Brain microvascular endothelial cell (primary cell): ENCODE measurements at regions not wholly inside any gene's neighbourhood (a gene's known extent, or its start where the extent isn't known, plus 50 kb on each side); places are given as distances from the start of the nearest gene placed in this dataset.
A peak's percentile ranks its signal among the peaks of the same experiment; 100 is the strongest.

Experiments used
- DNase-seq: peaks from one replicate; pipeline ENCODE4 v3.0.0-alpha.2; 2020
- H3K27ac ChIP-seq: fragments of 250-450 bp; sonication (Bioruptor Pico); 2 replicates; pipeline ENCODE4 v1.5.1; 2020; ENCODE audit warnings: mild to moderate bottlenecking, moderate library complexity
- H3K27me3 ChIP-seq: fragments of 250-450 bp; sonication (Bioruptor Pico); replicated peaks from 2 replicates; pipeline ENCODE4 v1.5.1; 2020; ENCODE audit warnings: mild to moderate bottlenecking
- H3K36me3 ChIP-seq: fragments of 250-450 bp; sonication (Bioruptor Pico); replicated peaks from 2 replicates; pipeline ENCODE4 v1.5.1; 2020; ENCODE audit warnings: mild to moderate bottlenecking
- H3K4me3 ChIP-seq: 2 replicates; pipeline ENCODE4 v1.5.1; 2011; ENCODE audit warnings: low read depth, mild to moderate bottlenecking, control low read depth, low read length, moderate library complexity
- CTCF ChIP-seq: IDR thresholded peaks from 2 replicates; pipeline ENCODE4 v1.5.1; 2011; ENCODE audit warnings: low read depth, mild to moderate bottlenecking, moderate library complexity, low read length, control low read depth, inconsistent platforms; ENCODE audit errors: missing control alignments
- in situ Hi-C: cut with HindIII; loops from 2 replicates; pipeline ENCODE4 v1.10.0; 2017; ENCODE audit warnings: low sequenced_read_pairs, low pct_ligation_motif_present

- in situ Hi-C loops: no loop called here
- no peaks in the 10 kb centered on the region for H3K36me3 ChIP-seq
- DNase-seq: peak; percentile 7
- H3K4me3 ChIP-seq: no peak overlapping the region
- H3K27ac ChIP-seq: no peak overlapping the region
- no peak for TF ChIP-seq CTCF
- H3K27me3 ChIP-seq: no peaks in the 10 kb centered on the region
Observed at GRCh38 chr11:109695696-109696095, 273.7 kb downstream of the C11orf87 start.

GRCh38 chr11:109696191-109696897, 274.4 kb downstream of the C11orf87 start:
- no peaks in the 10 kb centered on the region for H3K36me3 ChIP-seq
- DNase-seq: peak; percentile 2
- no peak for TF ChIP-seq CTCF
- H3K4me3 ChIP-seq: no peak overlapping the region
- in situ Hi-C loops: no loop called here
- H3K27ac ChIP-seq: no peak overlapping the region
- H3K27me3 ChIP-seq: no peaks in the 10 kb centered on the region

GRCh38 chr11:109697140-109697843, 275.3 kb downstream of the C11orf87 start:
- peak; percentile 83 for TF ChIP-seq CTCF
- Histone ChIP-seq H3K4me3 (no peak overlapping the region), H3K27me3 (no peaks in the 10 kb centered on the region), H3K36me3 (no peaks in the 10 kb centered on the region), H3K27ac (no peak overlapping the region)
- peak; percentile 55 for DNase-seq
- in situ Hi-C loops: no loop called here

- in situ Hi-C loops: no loop called here
- Histone ChIP-seq H3K27me3 (no peaks in the 10 kb centered on the region), H3K4me3 (no peak overlapping the region), H3K27ac (no peak overlapping the region), H3K36me3 (no peaks in the 10 kb centered on the region)
- TF ChIP-seq CTCF: no peak
- DNase-seq: no peak
Observed at GRCh38 chr11:109698237-109698636, 276.2 kb downstream of the C11orf87 start.

- Histone ChIP-seq H3K36me3 (no peaks in the 10 kb centered on the region), H3K27ac (no peak overlapping the region), H3K4me3 (no peak overlapping the region), H3K27me3 (no peaks in the 10 kb centered on the region)
- in situ Hi-C loops: no loop called here
- TF ChIP-seq CTCF: no peak
- DNase-seq: no peak
Observed at GRCh38 chr11:109704432-109704831, 282.4 kb downstream of the C11orf87 start.

- in situ Hi-C loops: no loop called here
- DNase-seq: no peak
Observed at GRCh38 chr11:109706945-109707344, 285.0 kb downstream of the C11orf87 start.

More at GRCh38 chr11:109706945-109707344, 285.0 kb downstream of the C11orf87 start:
- Histone ChIP-seq H3K27me3 (no peaks in the 10 kb centered on the region), H3K36me3 (no peaks in the 10 kb centered on the region), H3K4me3 (no peak overlapping the region), H3K27ac (no peak overlapping the region)
- no peak for TF ChIP-seq CTCF
